H7 (cell line): ENCODE measurements at regions not wholly inside any gene's neighbourhood (a gene's known extent, or its start where the extent isn't known, plus 50 kb on each side); places are given as distances from the start of the nearest gene placed in this dataset.
"Not testable (repeated sequence)": the region's sequence is repeated elsewhere in the genome, so short reads cannot be mapped to it uniquely, and the experiment has no call there.

ENCODE experiments used
- DNase-seq: peaks from one replicate; pipeline ENCODE4 v3.0.0; 2012
- H3K27me3 ChIP-seq: 2 replicates; pipeline ENCODE4 v1.6.0; 2011; ENCODE audit warnings: mild to moderate bottlenecking, low read length; ENCODE audit not compliant: control insufficient read depth, insufficient read depth
- H3K36me3 ChIP-seq: replicated peaks from 2 replicates; pipeline ENCODE4 v1.5.1; 2011; ENCODE audit warnings: low read length; ENCODE audit not compliant: control insufficient read depth, insufficient read depth
- H3K4me3 ChIP-seq: 2 replicates; pipeline ENCODE4 v1.5.1; 2011; ENCODE audit warnings: low read depth, mild to moderate bottlenecking, control low read depth, low read length, moderate library complexity; ENCODE audit not compliant: insufficient read depth

- H3K4me3 ChIP-seq = no peak overlapping the region
- no peak for DNase-seq
- H3K27me3 ChIP-seq = no peaks in the 10 kb centered on the region
Measured at GRCh38 chr2:132280912-132281311, 119.2 kb upstream of the ANKRD30BL start.

GRCh38 chr2:132282104-132282503 is 120.4 kb upstream of the ANKRD30BL start:
- not testable (repeated sequence) for H3K27me3 ChIP-seq, H3K4me3 ChIP-seq, H3K36me3 ChIP-seq, DNase-seq

More at GRCh38 chr2:132280912-132281311, 119.2 kb upstream of the ANKRD30BL start:
- H3K36me3 ChIP-seq = no peaks in the 10 kb centered on the region

- H3K4me3 ChIP-seq = no peak overlapping the region
- DNase-seq = no peak
- no peaks in the 10 kb centered on the region for H3K27me3 ChIP-seq
- no peaks in the 10 kb centered on the region for H3K36me3 ChIP-seq
Measured at GRCh38 chr2:132282911-132283310, 121.2 kb upstream of the ANKRD30BL start.

- not testable (repeated sequence) for DNase-seq, H3K36me3 ChIP-seq, H3K4me3 ChIP-seq, H3K27me3 ChIP-seq
Measured at GRCh38 chr2:132286289-132286911, 124.6 kb upstream of the ANKRD30BL start.

- not testable (repeated sequence) for DNase-seq, H3K27me3 ChIP-seq, H3K36me3 ChIP-seq, H3K4me3 ChIP-seq
Measured at GRCh38 chr2:132287910-132288309, 126.2 kb upstream of the ANKRD30BL start.

GRCh38 chr2:132289138-132289537 is 127.4 kb upstream of the ANKRD30BL start:
- DNase-seq, H3K36me3 ChIP-seq, H3K27me3 ChIP-seq, H3K4me3 ChIP-seq: not testable (repeated sequence)

- H3K4me3 ChIP-seq, H3K36me3 ChIP-seq, H3K27me3 ChIP-seq, DNase-seq: not testable (repeated sequence)
Measured at GRCh38 chr2:132289812-132290211, 126.8 kb upstream of the GPR39 start.

- H3K4me3 ChIP-seq, H3K27me3 ChIP-seq, H3K36me3 ChIP-seq, DNase-seq: not testable (repeated sequence)
Measured at GRCh38 chr2:132300592-132301378, 115.8 kb upstream of the GPR39 start.

GRCh38 chr2:132304661-132305380 is 111.8 kb upstream of the GPR39 start:
- not testable (repeated sequence) for H3K27me3 ChIP-seq, H3K36me3 ChIP-seq
- peak; percentile 73 for DNase-seq
- peak overlapping the region; percentile 42 for H3K4me3 ChIP-seq

- not testable (repeated sequence) for DNase-seq, H3K36me3 ChIP-seq, H3K27me3 ChIP-seq, H3K4me3 ChIP-seq
Measured at GRCh38 chr2:132307613-132308198, 108.9 kb upstream of the GPR39 start.

GRCh38 chr2:132309203-132309602 is 107.4 kb upstream of the GPR39 start:
- DNase-seq, H3K27me3 ChIP-seq, H3K36me3 ChIP-seq, H3K4me3 ChIP-seq: not testable (repeated sequence)

- H3K4me3 ChIP-seq, H3K36me3 ChIP-seq, DNase-seq, H3K27me3 ChIP-seq: not testable (repeated sequence)
Measured at GRCh38 chr2:132315546-132315945, 101.1 kb upstream of the GPR39 start.

GRCh38 chr2:132317026-132317680 is 99.5 kb upstream of the GPR39 start:
- DNase-seq, H3K27me3 ChIP-seq, H3K36me3 ChIP-seq, H3K4me3 ChIP-seq: not testable (repeated sequence)

GRCh38 chr2:132318481-132318880 is 98.1 kb upstream of the GPR39 start:
- H3K36me3 ChIP-seq, H3K4me3 ChIP-seq, DNase-seq, H3K27me3 ChIP-seq: not testable (repeated sequence)
